ENCODE measurements at regions not wholly inside any gene's neighbourhood (a gene's known extent, or its start where the extent isn't known, plus 50 kb on each side); places are given as distances from the start of the nearest gene placed in this dataset.
"Not testable (repeated sequence)": the region's sequence is repeated elsewhere in the genome, so short reads cannot be mapped to it uniquely, and the experiment has no call there.

DNA sequence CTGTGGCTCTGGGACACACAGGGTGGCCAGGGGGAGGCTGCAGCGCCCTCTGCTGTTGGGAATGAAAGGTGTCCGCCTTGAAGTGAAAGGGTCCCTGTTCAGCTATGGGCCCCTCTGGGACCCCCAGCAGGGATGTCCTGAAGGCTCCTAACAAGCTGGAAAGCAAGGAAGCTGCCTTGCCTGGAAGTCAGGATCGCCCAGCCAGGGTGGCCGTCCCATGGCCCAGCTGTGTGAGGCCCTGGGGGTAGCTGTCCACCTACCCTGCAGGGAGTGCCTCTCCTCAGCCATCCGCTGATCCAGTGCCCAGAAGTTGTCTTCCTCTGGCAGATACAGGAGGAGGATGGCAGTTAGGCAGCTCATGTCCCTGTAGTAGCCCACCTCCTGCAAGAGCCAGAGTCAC is 143.4 kb upstream of the ZNG1F start:
- H3K27ac Mint-ChIP-seq (ENCODE audit: unreplicated experiment); H3K36me3 Mint-ChIP-seq (ENCODE audit: low read depth); H3K4me1 Mint-ChIP-seq; H3K9me3 Mint-ChIP-seq; H3K4me3 Mint-ChIP-seq; DNase-seq (ENCODE audit: low read depth, low spot score); H3K27me3 Mint-ChIP-seq (ENCODE audit: low read depth): not testable (repeated sequence)

DNA sequence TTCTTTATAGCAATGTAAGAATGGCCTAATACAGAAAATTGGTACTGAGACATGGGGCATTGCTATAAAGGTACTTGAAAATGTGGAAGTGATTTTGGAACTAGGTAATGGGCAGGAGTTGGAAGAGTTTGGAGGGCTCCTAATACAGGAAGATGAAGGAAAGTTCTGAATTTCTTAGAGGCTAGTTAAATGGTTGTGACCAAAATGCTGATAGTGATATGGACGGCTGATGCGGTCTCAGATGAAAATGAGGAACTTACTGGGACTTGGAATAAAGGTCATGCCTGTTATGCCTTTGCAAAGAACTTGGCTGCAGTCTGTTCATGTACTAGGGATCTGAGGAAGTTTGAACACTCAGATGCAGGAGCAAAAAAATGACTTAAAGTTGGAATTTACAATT is 132.2 kb upstream of the ZNG1F start:
- H3K9me3 Mint-ChIP-seq; H3K4me1 Mint-ChIP-seq; H3K27ac Mint-ChIP-seq (ENCODE audit: unreplicated experiment); H3K4me3 Mint-ChIP-seq; H3K27me3 Mint-ChIP-seq (ENCODE audit: low read depth); DNase-seq (ENCODE audit: low read depth, low spot score); H3K36me3 Mint-ChIP-seq (ENCODE audit: low read depth): not testable (repeated sequence)

DNA sequence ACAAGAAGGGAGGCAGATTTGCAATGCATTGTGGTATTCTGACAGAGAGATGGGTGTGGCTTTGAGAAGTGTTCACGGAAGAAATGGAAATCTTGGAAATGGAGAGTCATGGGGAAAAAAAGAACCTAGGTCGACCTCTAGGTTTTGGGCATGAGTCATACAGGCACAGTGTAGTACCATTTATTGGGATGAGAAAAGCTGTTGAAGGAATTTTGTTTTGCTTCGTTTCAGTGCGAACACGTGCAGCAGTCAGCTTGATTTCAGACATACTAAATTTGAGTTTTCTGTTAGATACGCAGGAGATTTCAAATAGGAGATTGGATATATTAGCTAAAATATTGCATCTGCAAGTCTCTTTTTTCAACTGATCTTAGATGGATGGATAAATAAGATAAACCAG is 119.8 kb upstream of the ZNG1F start:
- H3K4me3 Mint-ChIP-seq; H3K27ac Mint-ChIP-seq (ENCODE audit: unreplicated experiment); H3K4me1 Mint-ChIP-seq; H3K36me3 Mint-ChIP-seq (ENCODE audit: low read depth); H3K9me3 Mint-ChIP-seq; DNase-seq (ENCODE audit: low read depth, low spot score): not testable (repeated sequence)
- H3K27me3 Mint-ChIP-seq (ENCODE audit: low read depth), result peaks cover 15% of the 10 kb centered on the region

DNA sequence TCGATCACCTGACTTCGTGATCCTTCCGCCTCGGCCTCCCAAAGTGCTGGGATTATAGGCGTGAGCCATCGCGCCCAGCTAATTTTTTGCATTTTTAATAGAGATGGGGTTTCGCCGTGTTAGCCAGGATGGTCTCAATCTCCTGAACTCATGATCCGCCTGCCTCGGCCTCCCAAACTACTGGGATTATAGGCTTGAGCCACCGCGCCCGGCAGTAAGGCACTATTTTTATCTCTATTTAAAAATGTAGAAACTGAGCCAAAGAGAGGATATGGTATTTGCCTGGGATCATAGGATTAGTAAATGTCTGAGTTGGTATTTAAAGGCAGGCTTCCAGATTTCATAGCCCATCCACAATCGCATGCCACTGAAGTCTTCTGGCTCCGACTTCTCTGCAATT is 96.6 kb upstream of the ZNG1F start:
- H3K27ac Mint-ChIP-seq (ENCODE audit: unreplicated experiment); H3K4me3 Mint-ChIP-seq; H3K9me3 Mint-ChIP-seq; DNase-seq (ENCODE audit: low read depth, low spot score); H3K27me3 Mint-ChIP-seq (ENCODE audit: low read depth); H3K36me3 Mint-ChIP-seq (ENCODE audit: low read depth); H3K4me1 Mint-ChIP-seq: not testable (repeated sequence)

DNA sequence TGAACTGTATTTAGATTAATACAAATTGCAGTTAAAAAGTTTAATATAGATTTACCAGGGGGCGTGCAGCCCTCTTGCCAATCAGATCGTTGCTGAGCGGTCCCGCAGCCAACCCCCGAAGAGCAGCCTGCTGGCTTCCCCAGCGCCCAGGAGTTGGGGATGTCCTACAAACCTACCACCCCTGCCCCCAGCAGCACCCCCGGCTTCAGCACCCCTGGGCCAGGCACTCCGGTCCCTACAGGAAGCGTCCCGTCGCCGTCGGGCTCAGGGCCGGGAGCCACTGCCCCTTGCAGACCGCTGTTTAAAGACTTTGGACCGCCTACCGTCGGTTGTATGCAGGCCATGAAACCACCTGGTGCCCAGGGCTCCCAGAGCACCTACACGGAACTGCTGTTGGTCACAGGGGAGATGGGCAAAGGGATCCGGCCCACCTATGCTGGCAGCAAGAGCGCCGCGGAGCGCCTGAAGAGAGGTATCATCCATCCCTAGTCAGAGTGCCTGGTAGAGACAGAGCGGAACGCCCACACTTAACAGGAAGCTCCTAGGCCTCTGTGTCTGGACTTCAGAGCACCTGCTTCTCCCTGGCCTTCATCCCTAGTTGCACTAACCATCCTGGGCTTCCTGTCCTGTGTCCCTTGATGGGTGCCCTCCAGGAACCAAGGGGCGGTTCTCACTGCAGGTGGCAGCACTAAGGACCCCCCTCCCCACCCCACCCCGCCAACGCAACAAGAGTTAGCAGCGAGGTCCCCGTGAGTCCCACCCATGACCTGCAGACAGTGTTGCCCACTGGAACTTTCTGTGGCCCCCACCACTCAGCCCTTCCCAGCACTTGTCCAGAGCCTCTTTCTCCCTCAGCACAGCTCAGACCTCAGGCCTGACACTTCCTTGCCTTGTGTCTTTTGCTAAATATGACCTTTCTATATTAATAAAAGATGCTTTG is 91.5 kb upstream of the ZNG1F start:
- not testable (repeated sequence) for DNase-seq (ENCODE audit: low read depth, low spot score); H3K4me1 Mint-ChIP-seq; H3K27me3 Mint-ChIP-seq (ENCODE audit: low read depth); H3K36me3 Mint-ChIP-seq (ENCODE audit: low read depth); H3K9me3 Mint-ChIP-seq; H3K27ac Mint-ChIP-seq (ENCODE audit: unreplicated experiment); H3K4me3 Mint-ChIP-seq

DNA sequence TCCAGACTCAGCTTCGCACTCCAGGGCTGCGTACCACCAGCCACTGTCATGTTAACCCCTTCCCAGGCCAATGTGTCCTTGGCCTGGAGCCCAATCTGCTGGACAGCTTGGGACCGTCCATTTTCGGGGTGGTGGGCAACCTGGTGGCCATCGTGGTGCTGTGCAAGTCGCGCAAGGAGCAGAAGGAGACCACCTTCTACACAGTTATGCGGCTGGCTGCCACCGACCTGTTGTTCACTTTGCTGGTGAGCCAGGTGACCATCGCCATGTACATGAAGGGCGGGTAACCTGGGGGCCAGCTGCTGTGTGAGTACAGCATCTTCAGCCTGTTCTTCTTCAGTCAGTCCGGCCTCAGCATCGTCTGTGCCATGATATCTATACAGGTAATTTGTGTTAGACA is 90.3 kb upstream of the ZNG1F start:
- not testable (repeated sequence) for DNase-seq (ENCODE audit: low read depth, low spot score); H3K9me3 Mint-ChIP-seq; H3K27me3 Mint-ChIP-seq (ENCODE audit: low read depth); H3K4me1 Mint-ChIP-seq; H3K36me3 Mint-ChIP-seq (ENCODE audit: low read depth); H3K27ac Mint-ChIP-seq (ENCODE audit: unreplicated experiment); H3K4me3 Mint-ChIP-seq

- H3K36me3 Mint-ChIP-seq (ENCODE audit: low read depth); H3K4me3 Mint-ChIP-seq; H3K4me1 Mint-ChIP-seq; H3K27ac Mint-ChIP-seq (ENCODE audit: unreplicated experiment); H3K9me3 Mint-ChIP-seq; DNase-seq (ENCODE audit: low read depth, low spot score); H3K27me3 Mint-ChIP-seq (ENCODE audit: low read depth): not testable (repeated sequence)
Observed at GRCh38 chr9:41279033-41279432, 89.9 kb upstream of the ZNG1F start.

DNA sequence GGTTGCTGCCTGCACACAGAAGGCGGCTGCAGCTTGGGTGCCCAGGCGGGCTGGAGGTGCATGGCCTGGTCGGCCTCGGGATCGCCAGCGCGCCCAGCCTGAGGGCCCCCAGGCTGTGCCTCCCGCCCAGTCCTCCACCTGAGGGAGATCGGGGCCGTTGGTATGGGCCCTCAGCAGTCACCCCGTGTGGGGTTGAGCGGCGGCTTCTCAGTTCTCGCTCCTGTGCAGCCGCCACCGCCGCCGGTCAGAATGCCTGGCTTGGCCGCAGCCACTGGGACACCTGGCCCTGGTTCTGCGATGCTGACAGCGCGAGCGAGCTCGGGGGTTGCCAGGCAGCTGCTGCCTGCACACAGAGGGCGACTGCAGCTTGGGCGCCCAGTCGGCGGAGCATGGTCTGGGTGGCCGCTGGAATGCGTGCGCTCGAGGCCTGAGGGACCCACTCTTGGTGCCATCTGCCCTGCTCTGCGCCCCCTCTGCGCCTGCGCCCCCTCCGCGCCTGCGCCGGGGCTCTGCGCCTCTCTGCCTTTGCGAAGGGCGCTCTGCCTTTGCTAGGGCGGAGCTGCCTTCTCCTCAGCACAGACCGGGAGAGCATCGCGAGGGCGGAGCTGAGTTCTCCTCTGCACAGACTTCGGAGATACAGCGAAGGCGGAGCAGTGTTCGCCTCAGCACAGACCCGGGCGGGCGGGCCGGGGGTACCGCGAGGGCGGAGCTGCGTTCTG is 84.6 kb upstream of the ZNG1F start:
- H3K9me3 Mint-ChIP-seq; H3K27me3 Mint-ChIP-seq (ENCODE audit: low read depth); H3K27ac Mint-ChIP-seq (ENCODE audit: unreplicated experiment); H3K4me1 Mint-ChIP-seq; H3K36me3 Mint-ChIP-seq (ENCODE audit: low read depth): not testable (repeated sequence)
- peak overlapping the region; percentile 74 for H3K4me3 Mint-ChIP-seq
- DNase-seq (ENCODE audit: low read depth, low spot score), result peak; percentile 73

GRCh38 chr9:41272879-41273548 is 83.9 kb upstream of the ZNG1F start:
- peak; percentile 40 for DNase-seq (ENCODE audit: low read depth, low spot score)
- not testable (repeated sequence) for H3K27me3 Mint-ChIP-seq (ENCODE audit: low read depth); H3K9me3 Mint-ChIP-seq

DNA sequence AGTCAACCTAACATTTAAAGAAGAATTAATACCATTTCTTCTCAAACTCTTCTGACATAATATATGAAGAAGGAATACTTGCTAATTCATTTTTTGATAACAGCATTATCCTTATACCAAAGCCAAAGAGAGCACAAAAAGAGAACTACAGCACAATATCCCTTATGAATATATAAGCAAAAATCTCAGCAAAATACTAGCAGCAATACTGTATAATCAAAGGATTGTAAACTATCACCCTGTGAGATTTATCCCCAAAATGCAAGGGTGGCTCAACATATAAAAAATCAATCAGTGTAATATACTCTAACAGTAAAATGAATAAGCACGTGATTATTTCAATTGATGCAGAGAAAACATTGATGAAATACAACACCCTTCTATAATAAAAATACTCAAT is 81.9 kb upstream of the ZNG1F start:
- not testable (repeated sequence) for H3K4me1 Mint-ChIP-seq; H3K27me3 Mint-ChIP-seq (ENCODE audit: low read depth); H3K9me3 Mint-ChIP-seq; H3K27ac Mint-ChIP-seq (ENCODE audit: unreplicated experiment); H3K36me3 Mint-ChIP-seq (ENCODE audit: low read depth); H3K4me3 Mint-ChIP-seq; DNase-seq (ENCODE audit: low read depth, low spot score)

More at GRCh38 chr9:41272879-41273548, 83.9 kb upstream of the ZNG1F start:
- not testable (repeated sequence) for H3K36me3 Mint-ChIP-seq (ENCODE audit: low read depth); H3K4me1 Mint-ChIP-seq; H3K27ac Mint-ChIP-seq (ENCODE audit: unreplicated experiment); H3K4me3 Mint-ChIP-seq

DNA sequence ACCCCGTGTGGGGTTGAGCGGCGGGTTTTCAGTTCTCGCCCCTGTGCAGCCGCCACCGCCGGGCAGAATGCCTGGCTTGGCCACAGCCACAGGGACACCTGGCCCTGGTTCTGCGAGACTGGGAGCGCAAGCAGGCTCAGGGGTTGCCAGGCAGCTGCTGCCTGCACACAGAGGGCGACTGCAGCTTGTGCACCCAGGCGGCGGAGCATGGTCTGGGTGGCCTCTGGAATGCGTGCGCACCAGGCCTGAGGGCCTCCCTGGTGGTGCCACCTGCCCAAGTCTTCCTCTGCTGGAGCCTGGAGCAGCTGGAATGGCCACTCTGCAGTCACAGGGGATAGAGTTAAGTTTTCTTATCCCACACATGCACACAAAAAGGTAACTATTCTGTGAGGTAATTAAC is 80.4 kb upstream of the ZNG1F start:
- not testable (repeated sequence) for H3K36me3 Mint-ChIP-seq (ENCODE audit: low read depth); DNase-seq (ENCODE audit: low read depth, low spot score)

DNA sequence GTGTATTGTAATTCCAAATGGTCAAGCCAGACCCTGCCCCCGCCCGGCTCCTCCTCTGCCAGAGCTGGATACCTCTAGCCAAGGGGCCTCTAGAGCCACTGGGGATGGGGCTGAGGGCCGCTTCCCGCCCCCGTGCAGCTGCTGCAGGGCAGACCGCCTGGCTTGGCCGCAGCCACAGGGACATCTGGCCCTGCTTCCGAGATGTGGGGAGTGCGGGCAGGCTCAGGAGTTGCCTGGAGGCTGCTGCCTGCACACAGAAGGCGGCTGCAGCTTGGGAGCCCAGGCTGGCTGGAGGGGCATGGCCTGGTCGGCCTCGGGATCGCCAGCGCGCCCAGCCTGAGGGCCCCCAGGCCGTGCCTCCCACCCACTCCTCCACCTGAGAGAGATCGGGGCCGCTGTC is 79.9 kb upstream of the ZNG1F start:
- H3K27me3 Mint-ChIP-seq (ENCODE audit: low read depth), result peaks cover 10% of the 10 kb centered on the region
- DNase-seq (ENCODE audit: low read depth, low spot score); H3K36me3 Mint-ChIP-seq (ENCODE audit: low read depth); H3K4me1 Mint-ChIP-seq; H3K27ac Mint-ChIP-seq (ENCODE audit: unreplicated experiment); H3K9me3 Mint-ChIP-seq; H3K4me3 Mint-ChIP-seq: not testable (repeated sequence)

More for the DNA sequence above, 80.4 kb upstream of the ZNG1F start:
- not testable (repeated sequence) for H3K27ac Mint-ChIP-seq (ENCODE audit: unreplicated experiment); H3K4me1 Mint-ChIP-seq; H3K4me3 Mint-ChIP-seq; H3K9me3 Mint-ChIP-seq
- H3K27me3 Mint-ChIP-seq (ENCODE audit: low read depth), result peaks cover 10% of the 10 kb centered on the region

DNA sequence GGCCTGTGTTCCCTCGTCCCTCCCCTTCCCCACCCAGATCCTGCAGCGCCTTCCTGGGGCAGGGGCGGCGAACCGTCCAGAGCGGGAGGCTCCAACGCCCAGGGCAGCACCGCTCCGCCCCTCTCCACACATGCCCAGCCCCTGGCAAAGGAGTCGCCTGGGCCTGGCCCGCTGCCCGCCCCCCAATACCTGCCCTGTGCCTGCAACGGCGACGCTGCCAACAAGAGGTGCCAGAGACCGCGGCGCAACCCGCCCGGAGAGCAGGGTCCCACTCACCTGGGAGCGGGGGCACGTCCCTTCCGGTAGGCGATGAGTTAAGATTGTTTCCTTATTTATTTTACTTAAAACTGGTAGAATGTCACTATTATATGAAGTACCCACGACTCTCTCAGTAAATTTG is 77.5 kb upstream of the ZNG1F start:
- H3K4me1 Mint-ChIP-seq; H3K27ac Mint-ChIP-seq (ENCODE audit: unreplicated experiment); H3K4me3 Mint-ChIP-seq; DNase-seq (ENCODE audit: low read depth, low spot score); H3K36me3 Mint-ChIP-seq (ENCODE audit: low read depth); H3K9me3 Mint-ChIP-seq: not testable (repeated sequence)
- peaks cover 10% of the 10 kb centered on the region for H3K27me3 Mint-ChIP-seq (ENCODE audit: low read depth)

All from neural crest cell (in vitro differentiated cells).